Activated CD4-positive, alpha-beta T cell treated with anti-CD3 and anti-CD28 coated beads for 36 hours (primary cell): ENCODE measurements at regions not wholly inside any gene's neighbourhood (a gene's known extent, or its start where the extent isn't known, plus 50 kb on each side); places are given as distances from the start of the nearest gene placed in this dataset.
"Not testable (repeated sequence)": the region's sequence is repeated elsewhere in the genome, so short reads cannot be mapped to it uniquely, and the experiment has no call there.

Experiments used
- ATAC-seq: fragments of 200-7000 bp; cut with Tn5 transposase; one replicate; pipeline ENCODE4 v1.10.0; 2021; ENCODE audit warnings: mild to moderate bottlenecking, moderate library complexity
- CTCF ChIA-PET: fragments of 350-600 bp; sonication (Branson Sonifier 250); formaldehyde crosslinking; loops from one replicate; lab custom pipeline; 2021; ENCODE audit warnings: antibody characterized with exemption; lab: Charles Lee
- POLR2A ChIA-PET: fragments of 350-600 bp; sonication (Branson Sonifier 250); formaldehyde crosslinking; loops from one replicate; lab custom pipeline; 2021; ENCODE audit warnings: antibody characterized with exemption, inconsistent platforms; lab: Charles Lee
- DNase-seq: peaks from one replicate; pipeline ENCODE4 v3.0.0-alpha.2; 2020
- H3K27ac Mint-ChIP-seq: one replicate; pipeline ENCODE4 v1.8.0; 2021; ENCODE audit warnings: mixed read lengths
- H3K27me3 Mint-ChIP-seq: one replicate; pipeline ENCODE4 v1.8.0; 2021; ENCODE audit warnings: mixed read lengths
- H3K36me3 Mint-ChIP-seq: one replicate; pipeline ENCODE4 v1.8.0; 2021; ENCODE audit warnings: low read depth, mixed read lengths
- H3K4me1 Mint-ChIP-seq: one replicate; pipeline ENCODE4 v1.8.0; 2021; ENCODE audit warnings: mixed read lengths
- H3K4me3 Mint-ChIP-seq: one replicate; pipeline ENCODE4 v1.8.0; 2021; ENCODE audit warnings: mild to moderate bottlenecking, moderate library complexity, mixed read lengths
- H3K9me3 Mint-ChIP-seq: one replicate; pipeline ENCODE4 v1.8.0; 2021; ENCODE audit warnings: low read depth, mixed read lengths
- intact Hi-C, 2 experiments: fragments of 100-400 bp; cut with DNase I in 1 of 2; cut with micrococcal nuclease in 1 of 2; formaldehyde crosslinking; loops; one replicate each; pipeline versions ENCODE4 v1.14.2 to v1.15.1; 2022 to 2024; cut with DNase I, micrococcal nuclease

- no peak for ATAC-seq
- Mint-ChIP-seq H3K4me3 (no peak overlapping the region), H3K27ac (no peak overlapping the region), H3K27me3 (no peaks in the 10 kb centered on the region), H3K9me3 (no peaks in the 10 kb centered on the region), H3K4me1 (no peaks in the 10 kb centered on the region), H3K36me3 (no peaks in the 10 kb centered on the region)
- ChIA-PET CTCF (no interaction called here), POLR2A (no interaction called here)
- intact Hi-C loops = no loop called here
- DNase-seq = no peak
These were observed 4274.9 kb upstream of the OR11H1 start for GRCh38 chr22:11253000-11253511.

- H3K9me3 Mint-ChIP-seq, POLR2A ChIA-PET, intact Hi-C loops, CTCF ChIA-PET, H3K36me3 Mint-ChIP-seq, DNase-seq, H3K4me3 Mint-ChIP-seq, H3K4me1 Mint-ChIP-seq, ATAC-seq, H3K27me3 Mint-ChIP-seq, H3K27ac Mint-ChIP-seq: not testable (repeated sequence)
These were observed 4257.0 kb upstream of the OR11H1 start for GRCh38 chr22:11270981-11271380.

GRCh38 chr22:11285116-11285838 lies 4242.7 kb upstream of the OR11H1 start:
- H3K9me3 Mint-ChIP-seq = peaks cover 29% of the 10 kb centered on the region
- H3K36me3 Mint-ChIP-seq, H3K4me1 Mint-ChIP-seq, intact Hi-C loops, CTCF ChIA-PET, POLR2A ChIA-PET, H3K4me3 Mint-ChIP-seq, H3K27ac Mint-ChIP-seq, ATAC-seq, H3K27me3 Mint-ChIP-seq: not testable (repeated sequence)
- peak; percentile 55 for DNase-seq

GRCh38 chr22:11285839-11286205 lies 4242.2 kb upstream of the OR11H1 start:
- H3K36me3 Mint-ChIP-seq, H3K4me1 Mint-ChIP-seq, H3K27me3 Mint-ChIP-seq, ATAC-seq, H3K27ac Mint-ChIP-seq, POLR2A ChIA-PET, H3K4me3 Mint-ChIP-seq, DNase-seq, intact Hi-C loops, CTCF ChIA-PET: not testable (repeated sequence)
- peaks cover 32% of the 10 kb centered on the region for H3K9me3 Mint-ChIP-seq

GRCh38 chr22:11288246-11289220 lies 4239.5 kb upstream of the OR11H1 start:
- H3K9me3 Mint-ChIP-seq = peaks cover 47% of the 10 kb centered on the region
- DNase-seq, H3K4me1 Mint-ChIP-seq, H3K36me3 Mint-ChIP-seq, CTCF ChIA-PET, H3K27me3 Mint-ChIP-seq, POLR2A ChIA-PET, H3K4me3 Mint-ChIP-seq, H3K27ac Mint-ChIP-seq, intact Hi-C loops, ATAC-seq: not testable (repeated sequence)

- H3K4me3 Mint-ChIP-seq, DNase-seq, H3K4me1 Mint-ChIP-seq, CTCF ChIA-PET, H3K27ac Mint-ChIP-seq, H3K36me3 Mint-ChIP-seq, H3K27me3 Mint-ChIP-seq, POLR2A ChIA-PET, ATAC-seq, intact Hi-C loops: not testable (repeated sequence)
- H3K9me3 Mint-ChIP-seq = peaks cover 35% of the 10 kb centered on the region
These were observed 4229.7 kb upstream of the OR11H1 start for GRCh38 chr22:11298126-11298893.

GRCh38 chr22:11302427-11302826 lies 4225.6 kb upstream of the OR11H1 start:
- CTCF ChIA-PET, intact Hi-C loops, POLR2A ChIA-PET, H3K27ac Mint-ChIP-seq, DNase-seq, H3K27me3 Mint-ChIP-seq, H3K4me1 Mint-ChIP-seq, ATAC-seq, H3K4me3 Mint-ChIP-seq, H3K36me3 Mint-ChIP-seq: not testable (repeated sequence)
- H3K9me3 Mint-ChIP-seq = peaks cover 55% of the 10 kb centered on the region

GRCh38 chr22:11302904-11303303 lies 4225.1 kb upstream of the OR11H1 start:
- POLR2A ChIA-PET, intact Hi-C loops, H3K4me1 Mint-ChIP-seq, H3K36me3 Mint-ChIP-seq, CTCF ChIA-PET, ATAC-seq, H3K4me3 Mint-ChIP-seq, H3K27me3 Mint-ChIP-seq, H3K27ac Mint-ChIP-seq, DNase-seq: not testable (repeated sequence)
- H3K9me3 Mint-ChIP-seq = peaks cover 58% of the 10 kb centered on the region

GRCh38 chr22:11305179-11305578 lies 4222.8 kb upstream of the OR11H1 start:
- peaks cover 63% of the 10 kb centered on the region for H3K9me3 Mint-ChIP-seq
- H3K4me1 Mint-ChIP-seq, H3K27ac Mint-ChIP-seq, intact Hi-C loops, POLR2A ChIA-PET, H3K27me3 Mint-ChIP-seq, CTCF ChIA-PET, H3K36me3 Mint-ChIP-seq, DNase-seq, ATAC-seq, H3K4me3 Mint-ChIP-seq: not testable (repeated sequence)

GRCh38 chr22:11306933-11307518 lies 4221.0 kb upstream of the OR11H1 start:
- H3K36me3 Mint-ChIP-seq, ATAC-seq, CTCF ChIA-PET, H3K27ac Mint-ChIP-seq, H3K4me1 Mint-ChIP-seq, intact Hi-C loops, DNase-seq, POLR2A ChIA-PET, H3K27me3 Mint-ChIP-seq, H3K4me3 Mint-ChIP-seq: not testable (repeated sequence)
- H3K9me3 Mint-ChIP-seq = peaks cover 59% of the 10 kb centered on the region

GRCh38 chr22:11307998-11308397 lies 4220.0 kb upstream of the OR11H1 start:
- Mint-ChIP-seq H3K9me3 (peaks cover 55% of the 10 kb centered on the region), H3K27me3 (no peaks in the 10 kb centered on the region), H3K4me3 (no peak overlapping the region), H3K36me3 (peaks cover 3% of the 10 kb centered on the region), H3K27ac (no peak overlapping the region), H3K4me1 (no peaks in the 10 kb centered on the region)
- DNase-seq (no peak), ATAC-seq (no peak)
- intact Hi-C loops = no loop called here
- CTCF ChIA-PET = no interaction called here
- POLR2A ChIA-PET = no interaction called here
